Neuron (in vitro differentiated cells): ENCODE measurements at regions not wholly inside any gene's neighbourhood (a gene's known extent, or its start where the extent isn't known, plus 50 kb on each side); places are given as distances from the start of the nearest gene placed in this dataset.

Experiments used
- H2AFZ ChIP-seq: one replicate; pipeline ENCODE4 v1.6.1; 2013; ENCODE audit warnings: low read depth, mild to moderate bottlenecking, inconsistent platforms, low read length, moderate library complexity
- H3K27me3 ChIP-seq: one replicate; pipeline ENCODE4 v1.6.1; 2013; ENCODE audit warnings: low read length; ENCODE audit not compliant: insufficient read depth
- H3K36me3 ChIP-seq: one replicate; pipeline ENCODE4 v1.6.1; 2013; ENCODE audit warnings: low read length; ENCODE audit not compliant: insufficient read depth
- H3K4me1 ChIP-seq: one replicate; pipeline ENCODE4 v1.6.1; 2013; ENCODE audit warnings: low read length; ENCODE audit not compliant: insufficient read depth
- H3K4me3 ChIP-seq: 2 replicates; pipeline ENCODE4 v1.5.1; 2013; ENCODE audit warnings: mild to moderate bottlenecking, low read length, moderate library complexity
- H3K9me3 ChIP-seq: one replicate; pipeline ENCODE4 v1.6.1; 2013; ENCODE audit warnings: low read length

DNA sequence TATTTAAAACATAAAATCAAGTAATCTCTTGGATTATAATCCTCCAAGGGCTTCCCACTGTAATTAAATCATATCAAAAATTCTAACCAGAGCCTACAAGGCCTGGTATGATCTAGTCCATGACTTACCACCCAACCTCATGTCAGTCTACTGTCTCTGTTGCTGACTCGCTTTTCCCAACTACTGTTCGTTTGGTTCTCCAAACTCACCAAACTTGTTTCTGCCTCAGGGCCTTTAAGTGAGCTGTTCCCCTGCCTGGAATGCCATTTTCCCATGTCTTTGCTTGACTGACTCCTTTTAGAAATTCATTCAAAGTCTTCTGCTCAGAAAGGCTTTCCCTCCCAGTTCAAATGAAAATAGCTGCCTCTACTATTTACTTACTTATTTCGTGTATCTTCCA, 95.9 kb downstream of the ZC3H11B start:
- Histone ChIP-seq H3K4me1 (no peaks in the 10 kb centered on the region), H3K36me3 (no peaks in the 10 kb centered on the region), H3K4me3 (no peak overlapping the region), H3K9me3 (no peaks in the 10 kb centered on the region), H3K27me3 (no peaks in the 10 kb centered on the region), H2AFZ (no peak overlapping the region)

DNA sequence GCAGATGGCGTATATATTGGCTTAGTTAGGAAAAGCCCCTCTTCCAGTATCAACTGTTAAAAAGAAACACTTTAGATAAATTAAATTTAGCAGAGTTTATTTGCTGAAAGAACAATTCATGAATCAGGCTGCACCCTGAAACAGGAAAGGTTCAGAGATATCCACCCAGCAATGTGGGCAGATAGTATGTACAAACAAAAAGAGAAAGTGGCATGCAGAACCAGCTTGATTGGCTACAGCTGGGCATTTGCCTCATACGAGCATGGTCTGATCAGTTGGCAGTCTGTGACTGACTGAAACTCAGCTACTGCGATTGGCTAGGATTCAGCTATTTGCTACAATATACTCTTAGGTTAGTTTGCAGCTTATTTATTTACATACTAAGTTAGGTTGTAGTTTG, 98.2 kb downstream of the ZC3H11B start:
- no peaks in the 10 kb centered on the region for H3K4me1 ChIP-seq
- H3K9me3 ChIP-seq = no peaks in the 10 kb centered on the region
- H3K36me3 ChIP-seq = no peaks in the 10 kb centered on the region
- no peaks in the 10 kb centered on the region for H3K27me3 ChIP-seq
- no peak overlapping the region for H2AFZ ChIP-seq
- no peak overlapping the region for H3K4me3 ChIP-seq

DNA sequence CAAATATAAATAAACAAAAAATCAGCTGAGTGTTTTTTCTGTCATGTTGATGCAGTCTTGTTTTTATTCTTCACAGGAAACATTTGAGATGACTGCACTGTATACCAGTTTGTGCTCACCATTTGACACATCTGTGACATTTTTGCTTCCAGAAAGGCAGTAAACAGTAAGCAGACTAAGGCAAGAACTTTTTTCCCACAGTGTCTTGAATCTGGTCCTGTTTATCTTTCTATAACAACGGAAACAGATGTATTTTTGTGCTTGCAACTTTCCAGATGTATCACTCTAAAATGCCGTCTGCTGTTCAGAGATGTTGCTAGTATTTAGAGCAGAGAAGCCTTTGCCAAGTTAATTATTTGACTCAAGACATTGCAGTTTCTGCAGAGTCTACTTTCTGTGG, 105.5 kb downstream of the ZC3H11B start:
- H3K36me3 ChIP-seq = no peaks in the 10 kb centered on the region
- no peak overlapping the region for H3K4me3 ChIP-seq
- no peaks in the 10 kb centered on the region for H3K9me3 ChIP-seq
- no peak overlapping the region for H2AFZ ChIP-seq
- H3K27me3 ChIP-seq = no peaks in the 10 kb centered on the region
- H3K4me1 ChIP-seq = no peaks in the 10 kb centered on the region

DNA sequence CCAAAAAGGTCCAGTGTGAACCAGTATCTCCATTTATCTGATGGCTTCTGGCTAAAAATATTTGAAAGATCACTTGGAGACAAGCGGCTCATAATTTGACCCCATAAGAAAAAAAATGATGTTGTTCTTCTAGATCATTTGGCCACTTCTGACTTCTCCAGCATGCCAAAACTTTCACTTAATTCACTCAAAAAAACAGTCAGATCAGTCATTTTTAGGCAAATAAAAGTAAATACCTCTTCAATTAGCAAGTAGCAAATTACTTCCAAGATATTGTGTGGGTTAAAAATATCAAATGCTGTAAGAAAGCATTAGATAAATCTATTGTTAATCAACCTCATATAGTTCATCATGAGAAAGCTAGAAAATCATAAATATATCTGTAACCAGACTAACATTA, 106.0 kb downstream of the ZC3H11B start:
- no peak overlapping the region for H3K4me3 ChIP-seq
- H2AFZ ChIP-seq = no peak overlapping the region
- no peaks in the 10 kb centered on the region for H3K36me3 ChIP-seq
- H3K4me1 ChIP-seq = no peaks in the 10 kb centered on the region
- no peaks in the 10 kb centered on the region for H3K27me3 ChIP-seq
- H3K9me3 ChIP-seq = no peaks in the 10 kb centered on the region

DNA sequence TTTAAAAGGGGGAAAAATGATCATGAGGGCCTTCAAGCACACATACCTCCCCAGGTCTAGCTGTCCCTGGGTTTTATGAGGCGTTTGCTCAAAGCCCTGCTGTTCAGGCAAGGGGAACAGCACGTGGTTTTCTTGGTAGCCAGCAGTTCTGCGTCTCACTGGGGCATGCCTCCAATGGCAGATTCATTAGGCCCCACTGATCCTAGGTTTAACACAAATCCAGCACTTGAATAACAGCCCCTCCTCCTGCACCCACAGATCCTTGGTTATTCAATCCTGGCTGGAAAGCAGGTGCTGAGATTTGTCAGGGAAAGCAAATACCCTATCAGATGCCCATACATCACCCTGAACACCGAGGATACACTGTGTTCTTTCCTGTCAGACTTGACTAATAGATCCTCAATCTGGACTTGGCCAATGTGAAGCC, 106.4 kb downstream of the ZC3H11B start:
- Histone ChIP-seq H3K4me3 (no peak overlapping the region), H2AFZ (no peak overlapping the region), H3K4me1 (no peaks in the 10 kb centered on the region), H3K9me3 (no peaks in the 10 kb centered on the region), H3K27me3 (no peaks in the 10 kb centered on the region), H3K36me3 (no peaks in the 10 kb centered on the region)

DNA sequence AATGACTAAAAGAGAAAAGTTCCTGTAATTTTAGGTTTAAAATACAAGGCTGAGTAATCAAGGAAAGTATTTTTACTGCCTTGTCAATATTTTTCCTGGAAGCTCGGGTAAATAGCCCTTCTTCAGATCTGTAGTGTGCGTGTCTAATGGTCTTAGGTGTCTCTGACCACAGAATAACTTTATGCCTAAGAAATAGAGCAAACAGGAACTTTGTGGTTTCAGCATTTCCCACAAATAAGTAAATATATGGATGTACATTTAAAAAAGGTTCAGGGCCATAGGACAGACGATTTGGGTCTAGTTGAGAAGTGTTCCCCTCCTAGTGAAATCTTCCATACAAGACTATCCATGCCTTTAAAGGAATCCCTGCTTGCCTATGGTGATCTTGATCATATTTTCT, 107.0 kb downstream of the ZC3H11B start:
- H2AFZ ChIP-seq = no peak overlapping the region
- no peaks in the 10 kb centered on the region for H3K36me3 ChIP-seq
- no peak overlapping the region for H3K4me3 ChIP-seq
- no peaks in the 10 kb centered on the region for H3K9me3 ChIP-seq
- no peaks in the 10 kb centered on the region for H3K4me1 ChIP-seq
- H3K27me3 ChIP-seq = no peaks in the 10 kb centered on the region

DNA sequence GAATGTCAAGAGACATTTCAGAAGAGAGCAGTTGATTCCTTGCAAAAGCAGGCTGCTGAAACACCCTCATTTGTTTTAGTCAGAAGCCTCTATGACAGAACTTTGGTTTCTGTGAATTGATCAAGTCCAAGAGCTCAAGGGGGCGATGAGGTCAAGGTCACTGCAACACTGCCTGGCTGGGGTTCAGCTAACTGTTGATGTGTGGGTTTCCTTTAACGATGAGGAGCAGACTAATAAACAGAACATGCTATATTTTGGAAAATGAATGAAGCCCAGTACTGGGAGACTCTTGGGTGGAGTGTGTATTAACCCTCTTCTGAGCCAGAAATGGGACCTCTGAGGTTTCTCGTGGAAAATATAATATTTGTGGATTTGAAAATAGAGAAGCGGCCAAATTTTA, 109.3 kb downstream of the ZC3H11B start:
- Histone ChIP-seq H2AFZ (no peak overlapping the region), H3K27me3 (no peaks in the 10 kb centered on the region), H3K4me3 (no peak overlapping the region), H3K9me3 (no peaks in the 10 kb centered on the region), H3K4me1 (no peaks in the 10 kb centered on the region), H3K36me3 (no peaks in the 10 kb centered on the region)

DNA sequence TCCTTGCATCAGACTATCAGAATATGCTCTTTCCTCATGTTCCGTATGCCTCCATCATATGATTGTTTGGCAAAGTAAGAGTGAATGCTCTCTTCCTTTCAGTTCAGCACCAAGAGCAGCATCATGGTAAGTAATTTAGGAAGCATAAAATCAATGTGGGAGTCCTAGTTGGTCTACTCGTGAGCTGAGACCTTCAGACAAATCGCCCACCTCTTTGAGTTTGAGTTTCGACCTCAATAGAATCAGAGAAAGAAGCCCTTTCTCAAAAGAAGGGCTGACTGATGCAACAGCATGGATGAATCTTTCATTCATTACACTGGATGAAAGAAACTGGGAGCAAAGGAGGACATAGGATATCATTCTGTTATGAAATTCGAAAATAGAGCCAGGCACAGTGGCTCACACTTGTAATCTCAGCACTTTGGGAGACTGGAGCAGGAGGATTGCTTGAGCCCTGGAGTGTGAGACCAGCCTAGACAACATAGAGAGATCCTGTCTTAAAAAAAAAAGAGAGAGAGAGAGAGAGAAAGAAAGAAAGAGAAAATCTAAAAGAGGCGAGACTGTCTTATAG, 112.5 kb downstream of the ZC3H11B start:
- H3K4me3 ChIP-seq = no peak overlapping the region
- H2AFZ ChIP-seq = no peak overlapping the region
- no peaks in the 10 kb centered on the region for H3K9me3 ChIP-seq
- no peaks in the 10 kb centered on the region for H3K27me3 ChIP-seq
- H3K36me3 ChIP-seq = no peaks in the 10 kb centered on the region
- no peaks in the 10 kb centered on the region for H3K4me1 ChIP-seq

DNA sequence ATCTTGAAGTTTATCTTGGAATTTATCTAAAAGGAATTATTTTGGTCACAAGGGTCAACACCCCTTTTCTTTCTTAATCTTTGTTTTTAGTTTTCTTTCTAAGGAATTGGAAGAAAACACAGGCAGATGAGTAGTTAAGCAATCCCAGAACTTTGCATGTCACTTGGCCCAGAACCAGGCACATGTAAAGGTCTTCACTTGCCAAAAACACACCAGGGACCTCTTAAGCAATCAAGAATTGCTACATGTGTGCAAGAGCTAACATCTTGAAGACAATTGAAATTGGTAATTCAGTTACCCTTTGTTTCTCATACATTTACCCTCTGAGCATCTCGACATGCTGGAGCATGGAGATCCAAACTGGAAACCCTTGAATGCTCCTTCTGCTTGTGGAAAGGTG, 114.2 kb downstream of the ZC3H11B start:
- no peaks in the 10 kb centered on the region for H3K4me1 ChIP-seq
- H3K27me3 ChIP-seq = no peaks in the 10 kb centered on the region
- no peak overlapping the region for H2AFZ ChIP-seq
- H3K9me3 ChIP-seq = no peaks in the 10 kb centered on the region
- no peaks in the 10 kb centered on the region for H3K36me3 ChIP-seq
- H3K4me3 ChIP-seq = no peak overlapping the region

DNA sequence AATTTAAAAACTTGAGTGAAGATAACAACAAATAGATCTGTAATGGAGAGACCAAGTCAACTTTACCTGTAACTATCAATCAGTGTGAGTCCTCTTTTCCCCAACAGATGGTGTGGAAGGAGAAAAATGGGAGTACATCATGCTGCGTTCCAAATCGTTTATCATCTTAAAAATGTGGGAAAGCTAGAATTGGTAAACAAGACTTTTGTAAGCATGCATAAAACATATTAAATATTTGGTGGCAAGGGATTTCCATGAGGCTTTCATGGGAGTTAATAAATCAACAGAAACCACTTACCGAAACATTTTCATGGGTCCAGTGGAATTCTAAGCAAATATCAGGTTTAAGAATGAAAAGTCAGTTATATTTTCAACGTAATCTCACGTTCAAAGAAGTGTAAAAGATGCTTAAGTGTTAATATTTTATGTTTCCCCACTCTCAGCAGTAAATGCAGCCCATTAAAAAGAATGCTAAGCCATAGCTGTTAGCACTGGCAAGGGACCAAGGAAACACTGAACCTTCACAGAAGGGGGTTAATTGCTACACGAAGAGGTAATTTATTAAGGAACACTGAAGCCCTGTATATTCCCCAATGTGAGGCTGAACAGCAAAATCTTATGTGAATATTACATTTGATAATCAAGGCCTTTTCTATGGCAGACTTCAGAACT, 117.0 kb downstream of the ZC3H11B start:
- no peaks in the 10 kb centered on the region for H3K27me3 ChIP-seq
- no peaks in the 10 kb centered on the region for H3K4me1 ChIP-seq
- H3K36me3 ChIP-seq = no peaks in the 10 kb centered on the region
- no peak overlapping the region for H3K4me3 ChIP-seq
- no peak overlapping the region for H2AFZ ChIP-seq
- no peaks in the 10 kb centered on the region for H3K9me3 ChIP-seq

DNA sequence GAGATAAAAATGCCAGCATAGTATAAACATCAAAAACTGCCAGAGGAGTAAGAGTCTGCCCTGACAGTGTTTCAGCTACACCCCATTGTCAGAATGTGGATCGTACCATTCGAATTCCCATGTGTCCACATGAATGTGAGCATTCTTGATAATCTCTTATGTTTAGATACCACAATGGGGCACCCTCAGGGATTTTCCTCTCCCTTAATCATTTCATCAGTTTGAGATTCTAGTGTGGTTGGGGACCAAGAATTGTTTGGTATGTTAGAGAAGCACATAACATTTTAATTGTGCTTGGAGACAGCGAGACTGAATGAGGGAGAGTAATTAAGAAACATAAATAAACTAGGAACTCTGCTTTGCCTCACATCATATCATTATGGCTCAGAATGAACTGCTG, 120.2 kb downstream of the ZC3H11B start:
- Histone ChIP-seq H3K4me3 (no peak overlapping the region), H3K9me3 (no peaks in the 10 kb centered on the region), H3K4me1 (no peaks in the 10 kb centered on the region), H3K36me3 (no peaks in the 10 kb centered on the region), H2AFZ (no peak overlapping the region), H3K27me3 (no peaks in the 10 kb centered on the region)

DNA sequence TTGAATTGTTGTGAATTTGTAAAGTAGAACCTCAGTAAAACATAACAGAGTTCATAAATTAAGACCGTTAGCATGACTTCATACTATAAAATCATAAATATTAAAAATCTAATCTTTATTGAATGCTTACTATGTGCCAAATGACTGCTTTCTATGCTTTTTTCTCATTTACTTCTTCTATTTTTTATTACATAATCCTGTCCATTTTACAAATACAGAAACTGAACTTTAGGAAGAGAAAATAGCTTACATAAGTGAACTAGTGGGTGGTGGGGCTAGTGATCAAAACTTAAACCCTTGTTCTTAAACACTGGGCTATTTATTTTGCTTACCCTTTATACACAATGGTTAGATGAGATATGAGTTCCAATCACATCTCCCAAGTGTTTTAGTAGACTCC, 122.3 kb downstream of the ZC3H11B start:
- Histone ChIP-seq H3K9me3 (no peaks in the 10 kb centered on the region), H3K27me3 (no peaks in the 10 kb centered on the region), H3K4me1 (no peaks in the 10 kb centered on the region)

DNA sequence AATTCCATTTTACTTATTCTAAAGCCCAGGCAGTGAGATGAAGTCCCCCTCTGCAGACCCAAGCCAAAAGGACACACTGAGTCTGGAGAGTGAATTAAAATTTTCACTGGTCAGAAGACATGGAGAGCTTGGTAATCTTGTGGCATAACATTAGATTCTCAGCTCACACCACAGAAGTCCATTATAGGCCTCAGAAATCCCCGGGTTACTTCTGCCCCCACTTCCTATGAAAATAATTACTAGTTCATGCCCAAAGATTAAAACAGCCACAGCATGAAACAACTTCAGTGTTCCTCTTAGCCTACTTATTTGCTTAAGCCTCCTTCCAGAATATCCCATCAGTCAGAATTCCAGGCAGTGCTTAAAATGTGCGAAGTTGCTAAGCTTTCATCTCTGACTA, 123.3 kb downstream of the ZC3H11B start:
- H2AFZ ChIP-seq = no peak overlapping the region
- no peaks in the 10 kb centered on the region for H3K27me3 ChIP-seq

More for the DNA sequence above, 122.3 kb downstream of the ZC3H11B start:
- Histone ChIP-seq H2AFZ (no peak overlapping the region), H3K4me3 (no peak overlapping the region), H3K36me3 (no peaks in the 10 kb centered on the region)

DNA sequence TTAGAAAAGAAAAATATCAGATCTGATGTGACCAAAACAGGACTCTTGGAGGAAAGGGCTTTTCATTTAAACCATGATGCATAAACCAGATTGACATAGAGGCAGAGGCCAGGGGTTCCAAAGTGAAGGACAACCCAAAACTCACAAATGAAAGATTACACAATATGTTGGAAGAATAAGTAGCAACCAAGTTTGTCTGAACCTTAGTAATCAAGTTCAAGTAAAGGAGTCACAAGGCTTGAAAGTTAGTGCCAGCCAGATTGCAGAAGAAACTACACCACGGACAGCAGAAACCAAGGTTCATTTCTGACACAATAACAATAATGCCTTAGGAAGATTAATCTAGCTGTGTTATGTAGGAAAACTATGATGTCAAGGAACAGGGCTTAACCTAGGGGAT, 124.6 kb downstream of the ZC3H11B start:
- Histone ChIP-seq H3K4me3 (no peak overlapping the region), H3K27me3 (no peaks in the 10 kb centered on the region), H3K4me1 (no peaks in the 10 kb centered on the region), H2AFZ (no peak overlapping the region), H3K36me3 (no peaks in the 10 kb centered on the region), H3K9me3 (no peaks in the 10 kb centered on the region)

More for the DNA sequence above, 123.3 kb downstream of the ZC3H11B start:
- no peaks in the 10 kb centered on the region for H3K4me1 ChIP-seq
- H3K9me3 ChIP-seq = no peaks in the 10 kb centered on the region
- no peaks in the 10 kb centered on the region for H3K36me3 ChIP-seq
- H3K4me3 ChIP-seq = no peak overlapping the region
